ENCODE measurements at regions not wholly inside any gene's neighbourhood (a gene's known extent, or its start where the extent isn't known, plus 50 kb on each side); places are given as distances from the start of the nearest gene placed in this dataset.

- no peak for DNase-seq
Measured at GRCh38 chrX:78456909-78457308, 129.5 kb upstream of the CYSLTR1 start.

DNA sequence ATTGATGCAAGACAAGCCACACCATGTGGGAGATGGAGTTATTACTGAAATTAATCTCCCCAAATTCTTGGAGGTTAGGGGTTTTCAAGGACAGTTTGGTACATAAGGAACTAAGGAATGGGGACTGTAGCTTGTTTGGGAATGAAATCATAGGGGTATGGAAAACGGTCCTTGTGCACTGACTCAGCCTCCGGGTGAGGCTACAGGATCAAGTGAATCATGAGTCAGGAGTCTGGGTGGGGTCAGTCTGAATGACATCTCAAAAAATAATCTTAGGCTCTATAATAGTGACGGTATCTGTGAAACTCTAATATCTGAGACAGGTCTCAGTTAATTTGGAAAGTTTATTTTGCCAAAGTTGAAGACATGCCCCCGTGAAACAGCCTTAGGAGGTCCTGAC, 128.5 kb upstream of the CYSLTR1 start:
- DNase-seq, result no peak

DNA sequence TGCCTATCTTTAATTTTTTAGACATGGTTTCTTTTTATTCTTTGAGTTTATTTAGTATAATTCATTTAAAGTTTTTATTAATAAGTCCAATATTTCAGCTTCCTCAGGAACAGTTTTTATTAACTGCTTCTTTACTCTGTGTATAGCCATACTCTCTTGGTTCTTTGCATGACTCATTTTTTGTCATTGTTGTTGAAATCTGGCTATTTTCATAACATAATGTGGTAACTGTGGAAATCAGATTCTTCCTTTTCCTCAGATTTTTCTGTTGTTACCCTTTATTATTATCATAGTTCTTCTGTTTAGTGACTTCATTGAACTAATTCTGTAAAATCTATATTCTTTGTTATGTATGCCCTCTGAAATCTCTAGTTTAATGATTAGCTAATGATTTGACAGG, 124.9 kb upstream of the CYSLTR1 start:
- peak; percentile 1 to 12 for DNase-seq

GRCh38 chrX:78437621-78438020, 110.2 kb upstream of the CYSLTR1 start:
- DNase-seq, result no peak

GRCh38 chrX:78429172-78429571, 101.8 kb upstream of the CYSLTR1 start:
- DNase-seq, result no peak

- DNase-seq, result no peak
Measured at GRCh38 chrX:78388663-78389062, 61.3 kb upstream of the CYSLTR1 start.

DNA sequence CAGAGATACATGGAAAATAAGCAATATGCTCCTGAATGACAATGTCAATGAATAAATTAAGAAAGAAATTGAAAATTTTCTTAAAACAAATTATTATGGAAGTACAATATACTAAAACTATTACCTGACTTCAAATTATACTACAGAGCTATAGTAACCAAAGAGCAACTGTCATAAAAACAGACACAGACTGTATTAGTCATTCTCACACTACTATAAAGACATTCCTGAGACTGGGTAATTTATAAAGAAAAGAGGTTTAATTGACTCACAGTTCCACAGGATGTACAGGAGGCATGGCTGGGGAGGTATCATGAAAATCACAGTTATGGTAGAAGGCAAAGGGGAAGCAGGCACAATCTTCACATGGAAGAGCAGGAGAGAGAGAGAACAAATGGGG, 60.0 kb upstream of the CYSLTR1 start:
- no peak for DNase-seq

DNA sequence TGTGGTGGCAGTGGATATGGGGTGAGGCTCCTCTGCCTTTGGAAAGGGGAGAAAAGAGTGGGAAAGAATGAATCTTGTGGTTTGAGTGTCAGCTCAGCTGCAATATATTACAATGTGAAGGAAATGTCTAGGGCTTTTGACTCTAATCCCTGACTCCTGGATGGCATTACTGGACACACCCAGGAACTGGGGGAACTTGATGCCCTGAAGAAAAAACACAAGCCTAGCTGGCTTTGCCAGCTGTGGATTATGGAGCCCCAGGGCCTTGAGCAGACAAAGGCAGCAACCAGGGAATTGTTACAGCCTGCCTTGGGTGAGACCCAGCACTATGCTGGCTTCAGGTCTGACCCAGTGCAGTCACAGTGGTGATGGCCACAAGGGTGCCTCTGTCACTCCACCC, 57.1 kb upstream of the CYSLTR1 start:
- DNase-seq, result no peak

- DNase-seq, result no peak
Measured at GRCh38 chrX:78383594-78383993, 56.2 kb upstream of the CYSLTR1 start.

GRCh38 chrX:78378476-78379115, 51.2 kb upstream of the CYSLTR1 start:
- no peak for DNase-seq

All from inflammatory macrophage treated with lipopolysaccharide for 1 hour (primary cell).